ENCODE measurements at regions not wholly inside any gene's neighbourhood (a gene's known extent, or its start where the extent isn't known, plus 50 kb on each side); places are given as distances from the start of the nearest gene placed in this dataset.
"Not testable (repeated sequence)": the region's sequence is repeated elsewhere in the genome, so short reads cannot be mapped to it uniquely, and the experiment has no call there.

- Histone ChIP-seq H3K27ac (peak overlapping the region; percentile 88 to 92 (median 91)), H3K4me3 (peak overlapping the region; percentile 72 to 88 (median 76)), H3K4me1 (peaks cover 0 to 41% (median 7%) of the 10 kb centered on the region in 4 donors)
- not testable (repeated sequence) for H3K36me3 ChIP-seq, H3K27me3 ChIP-seq, H3K9me3 ChIP-seq
- peak; percentile 95 to 97 for DNase-seq (ENCODE audit: low spot score in 2 of 2)
- WGBS, 2 donors, result 3 to 5% methylated on average over 82 to 99 of the region's 101 CpGs
- TF ChIP-seq POLR2A (IDR thresholded peaks at IDR 0.05), result peak; percentile 82 to 92
- TF ChIP-seq CTCF (IDR thresholded peaks at IDR 0.05), result peak in 2 of 5 experiments; percentile 19 to 35
- peak in 1 of 2 donors; percentile 83 for TF ChIP-seq EP300 (IDR thresholded peaks at IDR 0.05)
These were observed 79.0 kb upstream of the METTL9 start for GRCh38 chr16:21520134-21521047.

GRCh38 chr16:21521048-21521389 lies 78.4 kb upstream of the METTL9 start:
- H3K4me3 ChIP-seq; H3K27me3 ChIP-seq; DNase-seq (ENCODE audit: low spot score in 2 of 2); H3K36me3 ChIP-seq; H3K9me3 ChIP-seq: not testable (repeated sequence)
- Histone ChIP-seq H3K27ac (peak overlapping the region; percentile 10 to 92 (median 91)), H3K4me1 (peaks cover 0 to 36% (median 7%) of the 10 kb centered on the region in 4 donors)
- 50 to 56% methylated on average over 8 of the region's 8 CpGs for WGBS, 2 donors

GRCh38 chr16:21521390-21522143 lies 77.8 kb upstream of the METTL9 start:
- DNase-seq (ENCODE audit: low spot score in 2 of 2); H3K4me3 ChIP-seq: not testable (repeated sequence)

GRCh38 chr16:21522846-21523245 lies 76.5 kb upstream of the METTL9 start:
- not testable (repeated sequence) for H3K4me3 ChIP-seq; H3K9me3 ChIP-seq; H3K27me3 ChIP-seq; DNase-seq (ENCODE audit: low spot score in 2 of 2); H3K36me3 ChIP-seq; H3K27ac ChIP-seq
- peaks cover 0 to 21% (median 4%) of the 10 kb centered on the region in 4 donors for H3K4me1 ChIP-seq
- 91 to 93% methylated on average over 20 of the region's 20 CpGs for WGBS, 2 donors

More at GRCh38 chr16:21521390-21522143, 77.8 kb upstream of the METTL9 start:
- Histone ChIP-seq H3K27ac (peak overlapping the region in 3 of 4 donors; percentile 10 to 92 (median 91)), H3K4me1 (peaks cover 0 to 31% (median 7%) of the 10 kb centered on the region in 4 donors)
- H3K36me3 ChIP-seq, H3K9me3 ChIP-seq, H3K27me3 ChIP-seq: not testable (repeated sequence)
- WGBS, 2 donors, result 42 to 44% methylated on average over 23 to 24 of the region's 24 CpGs

- peaks cover 0 to 5% (median 0%) of the 10 kb centered on the region in 4 donors for H3K9me3 ChIP-seq
- no peaks in the 10 kb centered on the region for H3K27me3 ChIP-seq
- WGBS, 2 donors, result 81 to 82% methylated on average over 14 to 17 of the region's 17 CpGs
- TF ChIP-seq POLR2A (IDR thresholded peaks at IDR 0.05) (no peak), CTCF (IDR thresholded peaks at IDR 0.05) (no peak), EP300 (IDR thresholded peaks at IDR 0.05) (no peak)
- H3K27ac ChIP-seq, result peak overlapping the region in 2 of 4 donors; percentile 15 to 23
- H3K4me3 ChIP-seq, result no peak overlapping the region
- H3K4me1 ChIP-seq, result peaks cover 0 to 15% (median under 1%) of the 10 kb centered on the region in 4 donors
- H3K36me3 ChIP-seq, result no peaks in the 10 kb centered on the region
- no peak for DNase-seq (ENCODE audit: low spot score in 2 of 2)
These were observed 75.8 kb upstream of the METTL9 start for GRCh38 chr16:21523411-21524067.

GRCh38 chr16:21524068-21524751 lies 75.2 kb upstream of the METTL9 start:
- no peak for DNase-seq (ENCODE audit: low spot score in 2 of 2)

GRCh38 chr16:21524752-21525028 lies 74.7 kb upstream of the METTL9 start:
- H3K36me3 ChIP-seq; H3K27me3 ChIP-seq; H3K9me3 ChIP-seq; H3K4me3 ChIP-seq; H3K27ac ChIP-seq; DNase-seq (ENCODE audit: low spot score in 2 of 2): not testable (repeated sequence)
- peaks cover 0 to 15% (median 0%) of the 10 kb centered on the region in 4 donors for H3K4me1 ChIP-seq
- 97 to 100% methylated on average over 1 of the region's 1 CpG for WGBS, 2 donors

More at GRCh38 chr16:21524068-21524751, 75.2 kb upstream of the METTL9 start:
- H3K36me3 ChIP-seq, result no peaks in the 10 kb centered on the region
- WGBS, 2 donors, result 75 to 82% methylated on average over 9 of the region's 9 CpGs
- H3K4me1 ChIP-seq, result peaks cover 0 to 15% (median 0%) of the 10 kb centered on the region in 4 donors
- TF ChIP-seq CTCF (IDR thresholded peaks at IDR 0.05) (no peak), POLR2A (IDR thresholded peaks at IDR 0.05) (no peak)
- no peaks in the 10 kb centered on the region for H3K27me3 ChIP-seq
- H3K9me3 ChIP-seq, result peaks cover 0 to 5% (median 0%) of the 10 kb centered on the region in 4 donors
- H3K4me3 ChIP-seq, result no peak overlapping the region
- H3K27ac ChIP-seq, result peak overlapping the region in 2 of 4 donors; percentile 15 to 23

- H3K4me1 ChIP-seq, result peaks cover 0 to 15% (median 0%) of the 10 kb centered on the region in 4 donors
- not testable (repeated sequence) for H3K27ac ChIP-seq; DNase-seq (ENCODE audit: low spot score in 2 of 2); H3K36me3 ChIP-seq; H3K27me3 ChIP-seq; H3K4me3 ChIP-seq; H3K9me3 ChIP-seq
- WGBS, 2 donors, result 50 to 59% methylated on average over 14 of the region's 14 CpGs
These were observed 74.1 kb upstream of the METTL9 start for GRCh38 chr16:21525029-21525895.

All from tibial nerve (tissue), 4 donors.